Transverse colon (tissue), 4 donors: ENCODE measurements at regions not wholly inside any gene's neighbourhood (a gene's known extent, or its start where the extent isn't known, plus 50 kb on each side); places are given as distances from the start of the nearest gene placed in this dataset.

Experiments
- DNase-seq: peaks from one replicate; pipeline ENCODE4 v3.0.0-alpha.2; 2019
- H3K27ac ChIP-seq, 4 donors: fragments of 200-600 bp; sonication (generic); 2 replicates each; pipeline ENCODE4 v1.5.1; 2016 to 2018; ENCODE audit warnings: inconsistent platforms in 4 of 4
- H3K27me3 ChIP-seq: fragments of 200-600 bp; sonication (generic); 2 replicates; pipeline ENCODE4 v1.5.1; 2017; ENCODE audit warnings: inconsistent platforms
- H3K36me3 ChIP-seq, 4 donors: fragments of 200-600 bp; sonication (generic); 2 replicates each; pipeline ENCODE4 v1.5.1; 2017 to 2019; ENCODE audit warnings: inconsistent platforms in 4 of 4
- H3K4me1 ChIP-seq, 4 donors: fragments of 200-600 bp; sonication (generic); 2 replicates each; pipeline ENCODE4 v1.5.1; 2017 to 2020; ENCODE audit warnings: inconsistent platforms in 4 of 4
- H3K4me3 ChIP-seq, 4 donors: fragments of 200-600 bp; sonication (generic); 1 replicate in 1 of 4; 2 replicates in 3 of 4; pipeline versions ENCODE4 v1.5.1 to v1.6.1; 2017 to 2019; ENCODE audit warnings: inconsistent platforms in 4 of 4
- H3K9me3 ChIP-seq, 2 donors: fragments of 200-600 bp; sonication (generic); 2 replicates each; pipeline ENCODE4 v1.5.1; 2017 to 2019; ENCODE audit warnings: inconsistent platforms in 2 of 2
- EP300 ChIP-seq: sonication (generic); formaldehyde crosslinking; IDR thresholded peaks from one replicate; pipeline ENCODE4 v1.6.1; 2017; ENCODE audit warnings: antibody characterized with exemption, low read depth
- POLR2A ChIP-seq: fragments of 450-650 bp; IDR thresholded peaks from one replicate; pipeline ENCODE4 v1.6.1; 2016; ENCODE audit warnings: antibody characterized with exemption, mild to moderate bottlenecking, moderate library complexity
- POLR2AphosphoS5 ChIP-seq, 3 donors: sonication (generic); formaldehyde crosslinking; IDR thresholded peaks; one replicate each; pipeline ENCODE4 v1.6.1; 2016; ENCODE audit warnings: antibody characterized with exemption in 3 of 3
- WGBS, 2 donors: methylation state at CpG; one replicate each; pipeline ENCODE4 v1.1.5; 2018; ENCODE audit warnings: low coverage in 1 of 2; 5-methylcytosine and 5-hydroxymethylcytosine counted together
- in situ Hi-C, 4 donors: fragments of 200-750 bp; cut with MboI; loops; one replicate each; pipeline versions ENCODE4 v1.15.0 to v1.15.1; 2017; ENCODE audit warnings: low sequenced_read_pairs in 3 of 4, low pct_ligation_motif_present in 1 of 4, low pct_unique_long_range_greater_than_20kb in 1 of 4
- intact Hi-C: fragments of 100-400 bp; cut with DNase I; formaldehyde crosslinking; loops from one replicate; pipeline ENCODE4 v1.15.1; 2023; ENCODE audit warnings: low total_unique reads
- TF ChIP-seq, protein P1 (sequence below), 5 experiments: fragments of 200-600 bp in 3 of 5; fragments of 450-650 bp in 2 of 5; sonication (generic) in 3 of 5; IDR thresholded peaks; 1 replicate in 2 of 5; 2 replicates in 3 of 5; pipeline ENCODE4 v1.5.1; 2016 to 2017; ENCODE audit warnings: antibody characterized with exemption in 5 of 5, inconsistent platforms in 3 of 5, mild to moderate bottlenecking in 2 of 5, moderate library complexity in 1 of 5

- intact Hi-C loops = no loop called here
- Histone ChIP-seq H3K36me3 (no peaks in the 10 kb centered on the region), H3K27ac (no peak overlapping the region), H3K9me3 (no peaks in the 10 kb centered on the region), H3K4me3 (no peak overlapping the region), H3K27me3 (no peaks in the 10 kb centered on the region), H3K4me1 (no peaks in the 10 kb centered on the region)
- 87 to 88% methylated on average over 6 to 9 of the region's 9 CpGs for WGBS, 2 donors
- in situ Hi-C loops = no loop called here
- DNase-seq = no peak
- no peak for TF ChIP-seq POLR2AphosphoS5 (IDR thresholded peaks at IDR 0.05)
- TF ChIP-seq EP300 = no peak
- no peak for TF ChIP-seq POLR2A
- TF ChIP-seq, protein P1, sequence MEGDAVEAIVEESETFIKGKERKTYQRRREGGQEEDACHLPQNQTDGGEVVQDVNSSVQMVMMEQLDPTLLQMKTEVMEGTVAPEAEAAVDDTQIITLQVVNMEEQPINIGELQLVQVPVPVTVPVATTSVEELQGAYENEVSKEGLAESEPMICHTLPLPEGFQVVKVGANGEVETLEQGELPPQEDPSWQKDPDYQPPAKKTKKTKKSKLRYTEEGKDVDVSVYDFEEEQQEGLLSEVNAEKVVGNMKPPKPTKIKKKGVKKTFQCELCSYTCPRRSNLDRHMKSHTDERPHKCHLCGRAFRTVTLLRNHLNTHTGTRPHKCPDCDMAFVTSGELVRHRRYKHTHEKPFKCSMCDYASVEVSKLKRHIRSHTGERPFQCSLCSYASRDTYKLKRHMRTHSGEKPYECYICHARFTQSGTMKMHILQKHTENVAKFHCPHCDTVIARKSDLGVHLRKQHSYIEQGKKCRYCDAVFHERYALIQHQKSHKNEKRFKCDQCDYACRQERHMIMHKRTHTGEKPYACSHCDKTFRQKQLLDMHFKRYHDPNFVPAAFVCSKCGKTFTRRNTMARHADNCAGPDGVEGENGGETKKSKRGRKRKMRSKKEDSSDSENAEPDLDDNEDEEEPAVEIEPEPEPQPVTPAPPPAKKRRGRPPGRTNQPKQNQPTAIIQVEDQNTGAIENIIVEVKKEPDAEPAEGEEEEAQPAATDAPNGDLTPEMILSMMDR (IDR thresholded peaks at IDR 0.05) = no peak
Observed at GRCh38 chr7:68050627-68051026, 1054.0 kb downstream of the TYW1 start.

DNA sequence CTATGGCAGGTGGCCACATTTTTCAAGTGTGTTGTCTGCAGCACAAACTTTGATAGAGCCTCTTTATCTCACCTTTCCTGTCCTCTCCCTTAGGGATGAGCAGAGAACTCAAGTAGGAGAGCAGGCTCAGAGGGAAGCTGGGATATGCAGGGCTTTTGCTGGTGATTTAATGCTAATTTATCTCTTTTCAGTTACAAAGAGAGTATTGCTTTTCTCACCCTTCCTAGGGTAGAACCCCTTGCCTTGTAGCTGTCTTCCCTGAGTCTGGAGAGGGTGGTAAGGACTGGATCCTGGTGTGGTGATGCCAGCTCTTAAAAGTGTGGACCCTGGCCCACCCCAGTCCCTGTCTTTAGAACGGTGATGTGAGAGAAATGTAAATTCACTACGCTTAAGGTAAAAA lies 1061.4 kb downstream of the TYW1 start:
- Histone ChIP-seq H3K27me3 (no peaks in the 10 kb centered on the region), H3K4me1 (no peaks in the 10 kb centered on the region), H3K4me3 (no peak overlapping the region), H3K36me3 (no peaks in the 10 kb centered on the region), H3K27ac (no peak overlapping the region), H3K9me3 (no peaks in the 10 kb centered on the region)
- intact Hi-C loops (no loop called here), in situ Hi-C loops (no loop called here)
- WGBS, 2 donors = 50 to 60% methylated on average over 1 to 2 of the region's 2 CpGs
- TF ChIP-seq POLR2A (no peak), POLR2AphosphoS5 (IDR thresholded peaks at IDR 0.05) (no peak), EP300 (no peak)
- TF ChIP-seq, protein P1 (IDR thresholded peaks at IDR 0.05) = no peak
- DNase-seq = no peak

DNA sequence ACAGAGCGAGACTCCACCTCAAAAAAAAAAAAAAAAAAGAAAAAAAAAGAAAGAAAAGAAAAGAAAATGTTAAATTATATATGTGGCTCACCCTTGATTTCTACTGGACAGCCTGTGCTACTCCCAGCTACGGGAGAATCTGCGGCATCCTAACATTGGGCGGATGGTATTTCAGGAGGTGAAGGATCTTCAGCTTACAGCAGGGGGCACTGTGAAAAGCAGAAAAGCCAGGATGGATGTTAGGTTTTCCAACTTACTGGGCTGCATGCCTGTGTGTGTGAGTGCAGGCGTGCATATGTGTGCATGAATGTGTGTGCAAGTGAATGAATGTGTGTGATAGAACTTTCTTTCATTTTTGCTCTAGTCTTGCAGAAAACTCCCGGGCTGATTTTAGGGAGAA lies 1066.5 kb downstream of the TYW1 start:
- Histone ChIP-seq H3K27ac (no peak overlapping the region), H3K36me3 (no peaks in the 10 kb centered on the region), H3K4me1 (no peaks in the 10 kb centered on the region), H3K4me3 (no peak overlapping the region), H3K27me3 (no peaks in the 10 kb centered on the region), H3K9me3 (no peaks in the 10 kb centered on the region)
- in situ Hi-C loops = no loop called here
- WGBS, 2 donors = 72 to 83% methylated on average over 5 to 6 of the region's 6 CpGs
- intact Hi-C loops = no loop called here
- no peak for TF ChIP-seq POLR2AphosphoS5 (IDR thresholded peaks at IDR 0.05)
- TF ChIP-seq, protein P1 (IDR thresholded peaks at IDR 0.05) = no peak
- no peak for TF ChIP-seq POLR2A
- TF ChIP-seq EP300 = no peak
- no peak for DNase-seq

DNA sequence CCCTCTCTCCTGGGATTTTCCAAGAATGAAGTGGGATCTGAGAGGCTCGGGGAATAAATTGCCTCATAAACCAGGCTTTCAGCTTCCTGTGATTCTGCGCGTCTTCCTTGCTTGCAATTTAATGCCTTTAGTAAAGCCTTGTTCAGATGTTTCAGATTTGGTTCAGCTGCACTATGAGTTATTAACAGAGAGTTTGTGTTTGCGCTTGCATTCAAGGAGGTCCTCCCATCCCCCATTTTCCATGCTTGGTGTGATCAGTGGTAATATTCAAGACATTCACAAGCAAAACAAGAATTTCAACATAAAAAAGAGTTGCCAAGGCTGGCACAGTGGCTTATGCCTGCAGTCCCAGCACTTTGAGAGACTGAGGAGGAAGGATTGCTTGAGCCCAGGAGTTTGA lies 1068.9 kb downstream of the TYW1 start:
- in situ Hi-C loops (no loop called here), intact Hi-C loops (no loop called here)
- no peak overlapping the region for H3K27ac ChIP-seq
- WGBS, 2 donors = 75 to 78% methylated on average over 4 of the region's 4 CpGs
- H3K36me3 ChIP-seq = no peaks in the 10 kb centered on the region
- no peak for DNase-seq
- H3K4me3 ChIP-seq = no peak overlapping the region
- TF ChIP-seq POLR2AphosphoS5 (IDR thresholded peaks at IDR 0.05) (no peak), POLR2A (no peak), EP300 (no peak)
- no peaks in the 10 kb centered on the region for H3K27me3 ChIP-seq
- H3K4me1 ChIP-seq = no peaks in the 10 kb centered on the region
- no peaks in the 10 kb centered on the region for H3K9me3 ChIP-seq

- no peak overlapping the region for H3K27ac ChIP-seq
- 65 to 81% methylated on average over 2 to 4 of the region's 4 CpGs for WGBS, 2 donors
- intact Hi-C loops = no loop called here
- no peak for DNase-seq
- H3K36me3 ChIP-seq = no peaks in the 10 kb centered on the region
- TF ChIP-seq EP300 = no peak
- TF ChIP-seq POLR2A = no peak
- TF ChIP-seq POLR2AphosphoS5 (IDR thresholded peaks at IDR 0.05) = no peak
- TF ChIP-seq, protein P1 (IDR thresholded peaks at IDR 0.05) = no peak
- H3K27me3 ChIP-seq = no peaks in the 10 kb centered on the region
- H3K9me3 ChIP-seq = no peaks in the 10 kb centered on the region
- H3K4me1 ChIP-seq = no peaks in the 10 kb centered on the region
- in situ Hi-C loops = no loop called here
- H3K4me3 ChIP-seq = no peak overlapping the region
Observed at GRCh38 chr7:68067845-68068244, 1071.2 kb downstream of the TYW1 start.
